ENCODE measurements at regions not wholly inside any gene's neighbourhood (a gene's known extent, or its start where the extent isn't known, plus 50 kb on each side); places are given as distances from the start of the nearest gene placed in this dataset.

- no peaks in the 10 kb centered on the region for H3K36me3 ChIP-seq (ENCODE audit: control insufficient read depth in 2 of 2, extremely low read depth in 1 of 2, insufficient read depth in 2 of 2, low read length in 2 of 2)
- ChIA-PET POLR2A (no interaction called here), CTCF (no interaction called here)
- dilution Hi-C loops (cut with MboI; ENCODE audit: extremely low pct_ligation_motif_present, low sequenced_read_pairs) (no loop called here), intact Hi-C loops (cut with micrococcal nuclease) (no loop called here)
- no peaks in the 10 kb centered on the region for H3K27me3 ChIP-seq (ENCODE audit: control insufficient read depth in 2 of 2, insufficient read depth in 2 of 2, low read length in 2 of 2)
- no TSS peak for BruUV-seq (replicated peaks)
- no peak overlapping the region for H3K27ac ChIP-seq (ENCODE audit: insufficient read depth, low read depth, low read length)
- no peak overlapping the region for H3K9ac ChIP-seq (replicated peaks; ENCODE audit: extremely low read depth, insufficient read depth, low read length)
- no peak for TF ChIP-seq FOS (IDR thresholded peaks at IDR 0.05; ENCODE audit: borderline replicate concordance, insufficient read depth, low read length)
- TF ChIP-seq MAX (IDR thresholded peaks at IDR 0.05; ENCODE audit: insufficient read depth, insufficient read length): no peak
- no peak for TF ChIP-seq POLR2A (IDR thresholded peaks at IDR 0.05; ENCODE audit: low read depth, low read length)
- DNase-seq (ENCODE audit: low read depth, low spot score) (no peak), FAIRE-seq (no peak)
- no peaks in the 10 kb centered on the region for H3K79me2 ChIP-seq (ENCODE audit: control insufficient read depth, insufficient read depth, low read length)
- no peak overlapping the region for H3K4me3 ChIP-seq (replicated peaks in 1 of 3; ENCODE audit: insufficient read depth in 1 of 3, low read depth in 1 of 3, low read length in 3 of 3)
- no peaks in the 10 kb centered on the region for H3K9me3 ChIP-seq (replicated peaks; ENCODE audit: control insufficient read depth, insufficient read depth, low read length)
- H3K4me1 ChIP-seq (ENCODE audit: control insufficient read depth, extremely low read depth, insufficient read depth, low read length): peaks cover 7% of the 10 kb centered on the region
- H3K4me2 ChIP-seq (ENCODE audit: insufficient read depth, low read length): no peak overlapping the region
- H2AFZ ChIP-seq (ENCODE audit: low read depth, low read length): no peak overlapping the region
- no peaks in the 10 kb centered on the region for H3K9me1 ChIP-seq (replicated peaks; ENCODE audit: control insufficient read depth, extremely low read depth, insufficient read depth, low read length)
- no peaks in the 10 kb centered on the region for H4K20me1 ChIP-seq (replicated peaks; ENCODE audit: control insufficient read depth, extremely low read depth, insufficient read depth, low read length)
Measured at GRCh38 chr2:150686391-150686790, 198.9 kb upstream of the RND3 start.

- POLR2A ChIA-PET: no interaction called here
- H2AFZ ChIP-seq (ENCODE audit: low read depth, low read length): peak overlapping the region; percentile 43
Measured at GRCh38 chr2:150681120-150681804, 193.8 kb upstream of the RND3 start.

More at GRCh38 chr2:150681120-150681804, 193.8 kb upstream of the RND3 start:
- Histone ChIP-seq H3K4me2 (ENCODE audit: insufficient read depth, low read length) (peak overlapping the region; percentile 18), H4K20me1 (replicated peaks; ENCODE audit: control insufficient read depth, extremely low read depth, insufficient read depth, low read length) (no peaks in the 10 kb centered on the region), H3K79me2 (ENCODE audit: control insufficient read depth, insufficient read depth, low read length) (no peaks in the 10 kb centered on the region), H3K27me3 (ENCODE audit: control insufficient read depth in 2 of 2, insufficient read depth in 2 of 2, low read length in 2 of 2) (no peaks in the 10 kb centered on the region), H3K4me1 (ENCODE audit: control insufficient read depth, extremely low read depth, insufficient read depth, low read length) (peaks cover 4% of the 10 kb centered on the region), H3K9ac (replicated peaks; ENCODE audit: extremely low read depth, insufficient read depth, low read length) (no peak overlapping the region), H3K36me3 (ENCODE audit: control insufficient read depth in 2 of 2, extremely low read depth in 1 of 2, insufficient read depth in 2 of 2, low read length in 2 of 2) (no peaks in the 10 kb centered on the region), H3K4me3 (replicated peaks in 1 of 3; ENCODE audit: insufficient read depth in 1 of 3, low read depth in 1 of 3, low read length in 3 of 3) (no peak overlapping the region), H3K9me3 (replicated peaks; ENCODE audit: control insufficient read depth, insufficient read depth, low read length) (no peaks in the 10 kb centered on the region), H3K27ac (ENCODE audit: insufficient read depth, low read depth, low read length) (peak overlapping the region; percentile 53), H3K9me1 (replicated peaks; ENCODE audit: control insufficient read depth, extremely low read depth, insufficient read depth, low read length) (no peaks in the 10 kb centered on the region)
- CTCF ChIA-PET: interaction anchor here (1.0 to 1.3 kb wide), 3 partner anchors 18 to 59 kb away, joined by 3 to 5 read pairs (median 4); no protein-coding TSS in a partner anchor
- dilution Hi-C loops (cut with MboI; ENCODE audit: extremely low pct_ligation_motif_present, low sequenced_read_pairs): no loop called here
- no TSS peak for BruUV-seq (replicated peaks)
- intact Hi-C loops (cut with micrococcal nuclease): no loop called here
- FAIRE-seq (peak; percentile 63), DNase-seq (ENCODE audit: low read depth, low spot score) (peak; percentile 74)
- TF ChIP-seq CTCF (IDR thresholded peaks at IDR 0.05; ENCODE audit: extremely low read depth in 1 of 2, insufficient read depth in 1 of 2, low read depth in 1 of 2, low read length in 2 of 2) (no peak), POLR2AphosphoS5 (IDR thresholded peaks at IDR 0.05; ENCODE audit: insufficient read depth, low read depth, low read length) (no peak), GATA2 (IDR thresholded peaks at IDR 0.05; ENCODE audit: insufficient read depth, insufficient read length, low read depth, low read length) (peak; percentile 98), FOS (IDR thresholded peaks at IDR 0.05; ENCODE audit: borderline replicate concordance, insufficient read depth, low read length) (peak; percentile 70), POLR2A (IDR thresholded peaks at IDR 0.05; ENCODE audit: low read depth, low read length) (no peak), EZH2 (IDR thresholded peaks at IDR 0.05; ENCODE audit: borderline replicate concordance, low read depth, low read length, severe bottlenecking) (no peak), JUN (IDR thresholded peaks at IDR 0.05; ENCODE audit: borderline replicate concordance, insufficient read depth, insufficient read length, low read depth) (peak; percentile 36)

Data from endothelial cell of umbilical vein (primary cell).